GM12873 (cell line): ENCODE measurements at regions not wholly inside any gene's neighbourhood (a gene's known extent, or its start where the extent isn't known, plus 50 kb on each side); places are given as distances from the start of the nearest gene placed in this dataset.

Source experiments
- CTCF ChIP-seq: IDR thresholded peaks from 2 replicates; pipeline ENCODE4 v1.5.1; 2012; ENCODE audit warnings: low read depth, mild to moderate bottlenecking, moderate library complexity, low read length, control low read depth; ENCODE audit not compliant: insufficient read depth; ENCODE audit errors: missing control alignments

DNA sequence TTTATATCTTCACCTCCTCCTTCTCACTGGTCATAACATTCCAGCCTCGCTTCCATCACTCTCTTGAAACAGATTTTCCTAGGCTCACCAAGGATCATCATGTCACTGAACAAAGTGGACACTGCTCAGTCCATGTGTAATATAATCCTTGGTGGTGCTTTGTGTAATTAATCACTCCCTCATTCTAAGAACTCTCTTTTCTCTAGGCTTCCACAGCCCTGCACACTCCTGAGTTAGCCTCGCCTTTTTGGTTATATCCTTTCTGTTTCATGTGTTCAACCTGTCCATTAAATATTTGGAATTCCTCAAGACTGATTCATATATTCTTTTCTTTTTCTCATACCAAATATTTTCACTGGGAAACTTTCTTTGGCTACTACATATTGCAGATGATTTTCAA, 440.8 kb downstream of the PYDC2 start:
- no peak for TF ChIP-seq CTCF

DNA sequence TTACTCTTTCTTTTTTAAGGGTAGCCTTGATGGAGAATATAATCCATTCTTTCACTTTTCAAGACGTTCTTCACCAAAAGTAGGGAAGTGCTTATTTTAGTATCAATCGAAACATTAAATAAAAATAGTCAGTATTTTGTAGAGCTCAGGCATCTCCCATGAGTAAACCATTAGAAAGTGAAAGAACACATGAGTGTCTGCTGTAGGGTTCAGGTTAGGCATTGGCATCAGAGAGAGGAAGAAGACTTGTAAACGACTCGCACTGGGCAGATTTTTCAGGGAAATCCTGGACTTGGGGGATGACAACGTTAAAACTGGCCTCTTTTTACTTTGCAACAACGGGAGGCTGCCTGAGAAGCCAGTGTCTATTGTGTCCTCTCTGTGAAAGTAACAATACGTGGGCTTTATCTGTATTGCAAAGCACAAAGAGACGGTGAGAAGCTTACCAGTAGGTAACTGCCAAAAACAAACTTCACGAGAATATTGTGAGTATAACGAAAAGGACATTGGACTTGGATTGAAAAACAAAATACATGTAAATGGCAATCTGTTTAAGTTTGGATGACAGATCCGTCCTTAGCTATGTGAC, 451.7 kb downstream of the PYDC2 start:
- no peak for TF ChIP-seq CTCF

DNA sequence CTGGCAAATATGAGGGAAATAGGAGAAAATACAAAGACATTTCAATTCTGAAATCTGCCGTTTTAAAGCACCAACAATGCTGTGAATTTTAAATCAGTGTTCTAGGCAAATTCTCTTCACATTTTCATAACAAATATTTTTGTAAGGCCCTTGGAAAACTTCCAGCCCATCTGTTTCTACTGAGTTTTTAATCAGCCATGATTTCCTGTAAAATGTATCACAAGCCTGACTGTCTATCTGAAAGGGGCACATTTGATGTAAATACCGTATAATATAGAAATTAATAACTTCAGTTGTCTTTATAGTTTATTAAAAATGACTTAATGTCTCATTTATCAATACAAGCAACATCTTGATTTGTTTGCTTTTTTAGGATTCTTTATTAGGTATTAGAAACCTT, 454.7 kb downstream of the PYDC2 start:
- no peak for TF ChIP-seq CTCF

- no peak for TF ChIP-seq CTCF
Observed at GRCh38 chr3:191919491-191920026, 458.6 kb downstream of the PYDC2 start.

DNA sequence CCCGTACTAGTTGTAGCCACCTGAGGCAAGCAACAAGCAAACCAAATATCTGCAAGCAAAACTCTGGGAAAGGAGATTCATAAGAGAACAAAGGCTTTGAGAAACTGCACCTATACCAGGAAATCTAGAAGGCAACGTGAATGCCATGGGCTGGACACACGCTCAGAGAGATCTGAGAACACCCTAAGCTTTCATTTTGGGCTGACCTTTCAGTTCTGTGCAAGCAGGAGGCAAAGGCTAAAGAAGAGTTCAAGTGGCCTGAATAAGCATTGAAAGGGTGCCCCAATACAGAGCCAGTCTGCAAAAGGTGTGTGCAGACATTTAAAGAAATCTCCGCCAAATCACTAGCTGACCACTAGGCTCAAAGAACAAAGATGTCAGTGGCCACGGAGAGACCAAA, 461.6 kb downstream of the PYDC2 start:
- TF ChIP-seq CTCF = no peak

DNA sequence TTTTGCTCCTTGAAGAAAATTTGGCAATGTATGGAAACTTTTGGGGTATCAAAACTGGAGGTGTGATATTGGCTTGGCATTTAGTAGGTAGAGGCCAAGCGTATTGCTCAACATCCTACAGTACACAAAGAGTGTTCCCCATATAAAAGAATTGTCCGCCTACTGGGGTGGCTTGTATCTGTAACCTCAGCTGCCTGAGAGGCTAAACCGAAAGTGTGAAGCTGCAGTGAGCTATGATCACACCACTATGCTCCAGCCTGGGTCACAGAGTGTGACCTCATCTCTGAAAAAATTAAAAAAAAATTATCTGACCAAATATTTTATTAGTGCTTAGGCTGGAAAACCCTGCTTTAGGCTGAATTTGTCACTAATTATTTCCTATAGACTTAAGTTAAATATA, 483.9 kb downstream of the PYDC2 start:
- TF ChIP-seq CTCF = no peak

DNA sequence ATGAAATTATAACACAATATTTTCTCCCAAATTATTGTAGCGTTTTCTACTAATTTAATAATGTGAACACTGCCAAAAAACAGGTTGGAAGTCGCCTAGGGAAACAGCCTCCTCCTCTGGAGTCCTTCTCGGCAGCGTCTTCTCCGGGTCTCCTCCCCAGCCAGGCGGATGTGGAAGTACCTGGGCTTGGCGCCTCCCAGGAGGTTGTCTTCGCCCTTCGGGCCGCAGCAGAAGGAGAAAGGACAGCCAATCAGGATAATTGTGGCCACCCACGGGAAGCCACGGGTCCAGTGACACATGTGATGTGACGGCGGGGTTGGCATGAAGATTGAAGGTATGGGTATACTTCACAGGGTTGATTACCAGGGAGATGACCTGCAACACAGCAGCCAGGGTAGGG, 491.2 kb downstream of the PYDC2 start:
- TF ChIP-seq CTCF = no peak
